ENCODE measurements at regions not wholly inside any gene's neighbourhood (a gene's known extent, or its start where the extent isn't known, plus 50 kb on each side); places are given as distances from the start of the nearest gene placed in this dataset.

GRCh38 chr17:11002417-11002816, 164.5 kb upstream of the PIRT start:
- no peak for DNase-seq (ENCODE audit: low read depth)
- TF ChIP-seq CTCF (IDR thresholded peaks at IDR 0.05; ENCODE audit: control insufficient read depth, insufficient read depth, low read depth, low read length, missing control alignments), result no peak
- H3K4me3 ChIP-seq (ENCODE audit: control insufficient read depth, low read depth, low read length), result no peak overlapping the region

GRCh38 chr17:11001651-11002050, 163.8 kb upstream of the PIRT start:
- H3K4me3 ChIP-seq (ENCODE audit: control insufficient read depth, low read depth, low read length), result no peak overlapping the region
- no peak for DNase-seq (ENCODE audit: low read depth)
- TF ChIP-seq CTCF (IDR thresholded peaks at IDR 0.05; ENCODE audit: control insufficient read depth, insufficient read depth, low read depth, low read length, missing control alignments), result no peak

GRCh38 chr17:10999484-10999883, 161.6 kb upstream of the PIRT start:
- TF ChIP-seq CTCF (IDR thresholded peaks at IDR 0.05; ENCODE audit: control insufficient read depth, insufficient read depth, low read depth, low read length, missing control alignments), result no peak
- DNase-seq (ENCODE audit: low read depth), result no peak
- no peak overlapping the region for H3K4me3 ChIP-seq (ENCODE audit: control insufficient read depth, low read depth, low read length)

- no peak for TF ChIP-seq CTCF (IDR thresholded peaks at IDR 0.05; ENCODE audit: control insufficient read depth, insufficient read depth, low read depth, low read length, missing control alignments)
- DNase-seq (ENCODE audit: low read depth), result no peak
Observed at GRCh38 chr17:10993126-10993525, 155.2 kb upstream of the PIRT start.

GRCh38 chr17:10992106-10992880, 154.4 kb upstream of the PIRT start:
- H3K4me3 ChIP-seq (ENCODE audit: control insufficient read depth, low read depth, low read length), result no peak overlapping the region
- TF ChIP-seq CTCF (IDR thresholded peaks at IDR 0.05; ENCODE audit: control insufficient read depth, insufficient read depth, low read depth, low read length, missing control alignments), result no peak
- DNase-seq (ENCODE audit: low read depth), result no peak

More at GRCh38 chr17:10993126-10993525, 155.2 kb upstream of the PIRT start:
- no peak overlapping the region for H3K4me3 ChIP-seq (ENCODE audit: control insufficient read depth, low read depth, low read length)

GRCh38 chr17:10987786-10988185, 149.9 kb upstream of the PIRT start:
- no peak overlapping the region for H3K4me3 ChIP-seq (ENCODE audit: control insufficient read depth, low read depth, low read length)
- no peak for DNase-seq (ENCODE audit: low read depth)
- TF ChIP-seq CTCF (IDR thresholded peaks at IDR 0.05; ENCODE audit: control insufficient read depth, insufficient read depth, low read depth, low read length, missing control alignments), result no peak

Data from AG09309 (cell line).